G401 (cell line): ENCODE measurements at regions not wholly inside any gene's neighbourhood (a gene's known extent, or its start where the extent isn't known, plus 50 kb on each side); places are given as distances from the start of the nearest gene placed in this dataset.

Source experiments
- DNase-seq: peaks from one replicate; pipeline ENCODE4 v3.0.0-alpha.2; 2015; ENCODE audit warnings: low spot score
- in situ Hi-C: cut with HindIII; loops from 2 replicates; pipeline ENCODE4 v1.10.0; 2016; ENCODE audit warnings: low sequenced_read_pairs, mixed read lengths

DNA sequence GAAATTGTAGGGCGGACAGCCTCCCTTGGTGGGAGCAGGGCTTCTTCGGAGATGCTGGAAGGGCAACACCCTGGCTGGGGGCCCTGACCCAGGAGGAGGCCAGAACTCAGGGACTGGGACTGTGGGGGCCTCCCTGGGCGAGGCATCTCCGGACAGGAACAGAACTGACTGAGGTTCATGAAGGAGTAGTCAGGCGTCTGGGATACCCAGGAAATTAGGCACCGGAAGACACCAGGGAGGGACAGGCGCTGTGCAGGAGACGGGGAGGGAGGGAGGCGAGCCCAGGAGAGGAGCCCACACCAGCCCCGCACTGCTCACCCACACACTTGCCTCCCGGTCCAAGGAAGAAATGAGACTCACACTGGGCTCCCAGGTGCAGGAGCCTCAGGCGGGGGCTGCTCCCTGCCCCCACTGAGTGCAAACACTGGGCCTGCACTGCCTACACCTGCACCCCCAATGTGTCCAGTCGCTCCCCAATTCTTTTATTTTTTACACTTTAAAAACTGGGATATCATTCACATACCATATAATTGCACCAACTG, 262.6 kb upstream of the SFSWAP start:
- in situ Hi-C loops = no loop called here
- DNase-seq = no peak

DNA sequence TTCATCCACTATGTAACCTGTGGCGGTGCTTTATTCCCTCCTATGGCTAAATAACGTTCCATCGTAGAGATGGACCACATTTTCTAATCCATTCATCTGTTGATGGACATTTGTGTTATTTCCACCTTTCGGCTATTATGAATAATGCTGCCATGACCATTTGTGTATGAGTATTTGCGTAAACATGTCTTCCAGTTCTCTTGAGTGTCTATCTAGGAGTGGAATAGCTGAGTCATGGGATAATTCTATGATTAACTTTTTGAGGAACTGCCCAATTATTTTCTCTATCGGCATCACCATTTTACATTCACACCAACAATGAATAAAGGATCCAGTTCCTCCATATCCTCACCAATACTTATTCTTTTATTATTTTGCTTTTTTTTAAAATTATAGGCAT, 261.9 kb upstream of the SFSWAP start:
- in situ Hi-C loops = no loop called here
- no peak for DNase-seq

DNA sequence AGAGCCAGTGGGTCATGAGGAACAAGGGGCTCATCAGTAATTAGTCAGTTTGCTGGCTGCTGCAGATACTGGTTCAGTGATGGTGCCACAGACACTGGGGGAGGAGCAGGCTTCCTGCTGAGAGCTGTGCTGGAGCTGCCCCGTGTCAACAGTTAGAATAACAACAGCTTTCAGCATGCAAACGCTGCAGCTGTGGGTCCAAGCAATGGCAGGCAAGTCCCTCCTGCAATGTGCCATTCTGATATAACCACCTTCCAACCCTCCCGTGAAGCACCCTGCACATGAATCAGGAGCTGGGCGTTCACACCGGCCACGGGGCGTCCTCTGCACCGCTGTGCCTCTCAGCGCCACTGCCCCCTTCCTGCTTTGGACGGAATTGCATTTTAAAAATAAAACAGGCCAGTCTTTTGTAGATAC, 258.4 kb upstream of the SFSWAP start:
- no peak for DNase-seq
- in situ Hi-C loops = no loop called here

DNA sequence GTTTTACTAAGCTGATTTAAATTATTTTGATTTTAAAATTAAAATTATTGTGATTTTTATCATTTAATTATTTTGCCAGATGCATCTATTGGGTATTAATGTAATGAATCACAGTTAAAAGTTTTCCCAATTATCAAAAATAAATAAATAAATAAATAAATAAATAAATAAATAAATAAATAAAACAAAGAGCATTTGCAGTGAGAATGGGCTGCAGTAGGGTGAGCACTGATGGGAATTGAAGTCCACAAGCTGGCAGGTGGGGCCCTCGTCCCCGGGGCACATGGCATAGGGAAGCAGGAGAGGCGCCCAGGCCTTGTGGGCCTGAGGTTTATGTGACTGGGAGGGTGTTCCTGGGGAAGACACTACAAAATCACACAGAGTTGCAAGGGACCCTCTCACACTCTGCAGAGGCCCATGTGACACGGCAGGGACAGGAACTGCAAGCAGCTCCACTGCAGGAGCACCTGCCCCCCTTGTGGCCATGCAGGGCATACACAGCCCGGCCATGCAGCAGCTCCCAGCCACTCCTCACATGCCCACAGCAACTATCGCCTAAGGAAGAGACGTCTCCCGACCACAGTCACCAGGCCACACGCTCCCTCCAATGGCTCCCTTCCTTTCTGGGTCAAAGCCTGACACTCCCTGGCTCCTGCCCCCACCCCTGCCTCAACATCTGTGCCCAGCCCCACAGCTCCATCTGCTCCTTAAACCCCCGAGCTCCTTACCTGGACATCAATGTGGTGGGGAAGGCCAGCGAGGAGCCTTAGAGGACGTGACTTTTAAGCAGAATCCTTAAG, 256.3 kb upstream of the SFSWAP start:
- DNase-seq = peak; percentile 13
- in situ Hi-C loops = no loop called here

DNA sequence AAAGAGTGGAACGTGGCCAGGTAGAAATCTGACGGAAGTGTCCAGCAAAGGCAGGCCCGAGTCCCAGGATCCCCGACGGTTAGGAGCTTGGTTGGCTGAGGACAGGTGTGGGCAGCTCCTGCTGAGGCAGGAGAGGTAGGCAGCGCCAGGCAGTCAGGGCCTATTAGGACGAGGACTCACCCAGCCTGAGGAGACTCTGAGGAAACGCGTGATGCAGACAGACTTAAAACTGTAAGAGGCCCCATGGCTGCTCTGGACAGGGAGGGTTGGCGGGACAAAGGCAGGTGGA, 255.7 kb upstream of the SFSWAP start:
- in situ Hi-C loops = no loop called here
- no peak for DNase-seq

DNA sequence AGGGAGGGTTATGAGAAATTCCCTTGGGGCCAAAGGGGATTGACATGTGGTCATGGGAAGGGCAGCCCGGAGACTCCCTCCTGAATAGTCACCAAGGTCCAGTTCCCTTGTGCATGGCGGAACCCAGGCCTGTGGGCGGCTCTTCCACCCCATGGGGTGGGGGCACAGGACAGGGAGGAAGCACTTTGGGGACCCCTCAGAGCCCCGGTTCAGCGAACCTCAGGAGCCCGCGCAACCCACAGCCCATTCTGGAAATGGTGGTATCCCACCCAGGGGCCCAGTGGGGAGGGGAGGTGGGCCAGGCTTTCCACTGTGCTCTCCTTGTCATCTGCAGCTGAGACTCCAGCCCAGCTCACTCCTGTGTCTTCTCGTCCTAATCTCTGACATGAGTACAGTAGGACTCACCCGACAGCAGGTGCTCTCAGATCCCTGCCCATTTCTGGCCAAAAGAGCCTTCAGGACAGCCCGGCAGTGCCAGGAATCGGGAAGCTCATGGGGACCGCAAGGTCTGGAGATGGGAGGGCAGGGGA, 255.2 kb upstream of the SFSWAP start:
- DNase-seq = no peak
- in situ Hi-C loops = no loop called here

DNA sequence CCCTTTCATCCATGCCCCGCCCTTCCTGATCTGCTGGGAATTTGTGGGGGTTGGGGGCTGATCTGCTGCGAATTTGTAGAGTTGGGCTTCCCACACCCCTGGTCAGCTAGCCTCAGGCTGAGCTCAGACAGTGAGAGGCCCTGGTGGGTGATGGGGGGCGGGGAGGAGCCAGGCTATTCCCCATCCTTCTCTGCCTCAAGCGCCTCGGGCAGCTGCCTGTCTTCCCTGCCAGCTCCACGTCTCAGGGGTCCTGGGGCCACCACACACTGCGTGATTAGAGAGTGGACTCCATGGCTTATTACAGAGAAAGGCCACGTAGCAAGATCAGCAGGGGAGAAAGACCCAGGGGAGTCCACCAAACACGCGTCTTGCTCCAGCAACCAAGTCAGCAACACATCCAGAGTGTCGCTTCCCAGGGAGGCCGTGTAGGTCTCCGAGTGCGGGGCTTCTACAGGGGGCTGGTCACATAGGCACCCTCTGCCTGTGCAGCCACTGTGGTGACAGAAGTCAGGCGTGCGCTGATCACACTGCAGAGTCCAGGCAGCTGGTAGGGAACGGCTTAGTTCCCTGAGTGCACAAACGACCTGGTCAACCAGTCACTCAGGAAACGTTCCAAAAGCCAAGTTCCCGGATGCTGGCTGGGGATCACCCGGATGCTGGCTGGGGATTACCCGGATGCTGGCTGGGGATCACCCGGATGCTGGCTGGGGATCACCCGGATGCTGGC, 254.4 kb upstream of the SFSWAP start:
- no peak for DNase-seq
- in situ Hi-C loops = no loop called here

DNA sequence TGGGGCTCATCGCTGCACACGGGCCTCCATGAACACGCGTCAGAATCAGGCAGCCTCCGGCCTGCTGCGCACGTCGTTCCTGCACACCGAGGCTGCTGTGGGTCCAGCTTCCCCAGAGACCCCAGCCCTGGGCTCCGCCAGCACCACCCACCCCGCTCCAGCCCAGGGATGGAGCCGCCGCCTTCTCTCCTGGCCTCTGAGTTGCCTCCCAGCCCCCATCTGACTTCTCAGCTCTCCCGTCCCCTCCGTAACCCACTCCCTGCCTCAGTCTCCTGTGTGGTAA, 253.9 kb upstream of the SFSWAP start:
- in situ Hi-C loops = no loop called here
- DNase-seq = no peak

DNA sequence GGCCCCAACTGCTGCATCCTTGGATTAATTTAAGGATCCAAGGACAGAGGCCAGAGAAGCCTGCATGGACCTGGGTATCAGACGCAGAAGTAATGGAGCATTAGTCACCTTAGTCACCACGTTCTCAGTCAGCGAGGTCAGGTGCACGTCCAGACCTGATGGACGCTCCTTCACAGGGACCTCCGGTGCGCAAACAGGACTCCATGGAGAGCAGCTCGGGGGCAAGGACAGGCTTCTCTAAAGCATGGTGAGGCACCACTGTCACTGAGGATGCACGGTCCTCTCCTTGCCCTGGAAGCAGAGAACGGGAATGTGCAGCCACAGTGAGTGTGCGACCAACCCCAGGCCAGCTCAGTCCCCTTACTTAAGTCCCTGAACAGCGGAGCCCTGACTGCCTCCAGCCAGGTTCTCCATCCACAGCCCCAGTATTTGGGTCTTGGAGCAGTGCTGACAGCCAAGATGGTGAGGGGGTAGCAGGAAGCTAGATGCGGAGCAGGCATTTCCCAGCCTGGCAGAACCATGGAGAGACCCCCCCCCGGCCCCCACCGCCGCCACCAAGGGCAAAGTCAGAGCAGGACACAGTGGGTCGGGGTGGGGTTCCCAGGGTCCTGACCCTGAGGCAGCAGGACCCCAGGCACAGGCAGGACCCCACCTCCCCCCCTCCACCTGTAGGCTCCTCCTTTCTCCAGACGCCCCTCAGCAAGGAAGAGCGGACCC, 253.4 kb upstream of the SFSWAP start:
- no peak for DNase-seq
- in situ Hi-C loops = no loop called here

DNA sequence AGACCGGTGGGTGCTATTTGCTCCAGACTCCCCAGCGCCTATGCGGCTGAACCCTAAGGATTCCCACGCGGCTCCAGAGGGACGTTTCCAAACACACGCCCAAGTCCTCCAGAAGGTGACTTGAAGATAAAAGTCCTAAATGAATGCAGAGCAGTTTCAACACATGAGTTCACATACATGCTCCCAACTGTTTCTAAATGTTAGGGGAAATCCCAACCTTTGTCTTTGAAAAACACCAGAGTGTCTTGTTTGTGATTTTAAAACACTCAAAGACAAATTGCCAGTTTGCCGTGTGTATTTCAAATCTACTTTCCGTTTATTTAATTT, 252.9 kb upstream of the SFSWAP start:
- in situ Hi-C loops = no loop called here
- no peak for DNase-seq

DNA sequence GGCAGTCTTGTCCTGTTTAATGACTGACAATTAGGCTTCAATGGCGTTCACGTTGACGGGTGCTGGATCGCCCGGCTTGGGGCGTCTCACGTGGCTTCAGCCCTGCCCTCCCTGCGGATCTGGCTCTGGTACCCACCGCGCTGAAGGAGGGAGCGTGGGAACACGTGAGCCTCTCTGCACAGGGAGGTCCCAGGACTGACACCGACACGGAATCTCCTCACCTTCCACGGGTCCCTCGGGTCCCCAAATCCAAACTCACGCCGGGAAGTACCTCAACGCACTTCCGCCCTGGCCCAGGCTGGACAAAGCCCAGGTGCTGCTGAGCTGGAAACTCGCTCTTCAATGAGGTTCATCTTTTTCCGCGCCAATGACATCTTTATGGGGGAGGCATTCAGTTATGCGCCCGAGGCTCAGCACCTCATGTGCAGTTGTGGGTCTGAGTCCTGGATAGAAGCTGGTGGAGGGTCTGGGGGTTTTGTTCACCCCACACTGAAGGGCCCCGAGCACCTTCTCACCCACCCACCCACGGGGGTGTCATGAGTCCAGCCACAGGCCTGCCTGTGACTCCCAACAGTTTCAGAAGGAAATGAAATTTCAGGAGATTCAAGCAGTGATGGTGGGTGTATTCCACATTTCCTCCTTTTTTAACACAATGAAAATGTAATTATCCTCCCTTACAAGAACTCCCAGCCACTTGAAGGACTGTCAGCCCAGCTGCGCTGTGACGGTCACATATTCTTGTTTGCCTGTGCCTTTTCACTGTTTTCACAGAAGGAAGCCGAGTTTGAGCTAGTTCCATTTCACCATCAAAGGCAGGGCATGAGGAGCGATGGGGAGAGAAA, 251.7 kb upstream of the SFSWAP start:
- in situ Hi-C loops = no loop called here

DNA sequence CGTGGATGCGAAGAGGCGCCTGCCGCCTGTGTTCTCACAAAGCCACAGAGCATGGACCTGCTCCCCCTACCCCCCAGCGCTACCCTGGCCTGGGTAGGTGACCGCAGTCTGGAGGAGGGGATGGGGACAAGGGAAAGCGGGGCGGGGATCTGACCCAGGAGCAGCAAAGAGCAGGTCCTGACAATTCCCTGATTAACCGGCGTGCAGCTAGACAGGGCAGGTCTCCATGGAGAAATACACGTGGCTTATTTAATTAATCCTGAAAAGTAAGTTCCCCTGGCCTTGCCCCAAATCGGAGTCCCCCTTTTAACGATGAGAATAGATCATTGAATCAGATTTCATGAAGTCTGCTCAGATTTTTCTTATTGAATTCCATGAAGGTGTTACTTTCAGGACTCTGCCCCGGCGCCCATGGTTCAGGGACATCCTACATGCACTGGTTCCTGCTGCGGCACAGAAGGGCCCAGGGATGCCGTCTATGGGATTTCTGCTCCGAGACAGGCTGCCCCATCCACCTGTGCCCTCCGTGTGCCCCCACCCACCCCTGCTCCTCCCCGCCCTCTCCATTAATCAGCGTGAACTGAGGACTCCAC, 251.0 kb upstream of the SFSWAP start:
- no peak for DNase-seq
- in situ Hi-C loops = no loop called here

More for the DNA sequence above, 251.7 kb upstream of the SFSWAP start:
- DNase-seq = no peak

DNA sequence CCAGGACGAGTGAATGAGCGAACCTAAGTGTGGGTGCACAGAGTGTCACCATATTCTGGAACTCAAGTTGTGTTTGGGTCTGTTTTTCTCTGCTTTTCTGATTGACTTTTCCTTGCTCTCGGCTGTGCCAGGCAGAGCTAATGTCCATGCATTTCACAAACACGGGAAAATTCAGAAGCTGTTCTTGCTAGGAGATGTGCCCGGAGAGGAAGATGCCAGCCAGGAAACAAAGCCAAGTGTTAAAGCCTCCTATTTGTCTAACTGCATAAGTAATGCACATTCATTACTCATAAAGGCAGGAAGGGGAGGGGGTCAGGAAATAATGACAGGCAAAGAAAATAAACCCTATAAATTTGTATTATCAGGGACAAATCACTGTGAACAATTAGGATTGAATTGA, 250.4 kb upstream of the SFSWAP start:
- DNase-seq = peak; percentile 4
- in situ Hi-C loops = no loop called here

DNA sequence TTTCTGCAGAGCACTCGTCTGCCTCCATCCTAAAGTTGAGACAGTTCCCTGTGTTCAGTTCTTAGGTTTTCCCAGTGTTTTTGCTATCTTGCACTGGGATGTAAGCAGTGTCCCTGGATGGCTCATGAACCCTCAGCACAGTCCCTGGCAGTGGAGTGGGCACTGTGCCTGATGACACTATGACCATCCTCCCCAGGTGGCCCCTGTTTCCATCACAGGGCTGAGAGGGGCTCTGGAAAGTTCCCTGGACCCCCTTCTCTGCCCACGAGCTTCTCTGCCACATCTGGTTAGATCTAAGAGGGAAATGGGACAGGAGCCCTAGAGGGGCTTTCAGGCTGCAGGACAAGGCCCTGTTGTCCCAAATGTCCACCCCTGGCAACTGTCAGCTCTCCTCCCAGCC, 249.8 kb upstream of the SFSWAP start:
- in situ Hi-C loops = no loop called here

DNA sequence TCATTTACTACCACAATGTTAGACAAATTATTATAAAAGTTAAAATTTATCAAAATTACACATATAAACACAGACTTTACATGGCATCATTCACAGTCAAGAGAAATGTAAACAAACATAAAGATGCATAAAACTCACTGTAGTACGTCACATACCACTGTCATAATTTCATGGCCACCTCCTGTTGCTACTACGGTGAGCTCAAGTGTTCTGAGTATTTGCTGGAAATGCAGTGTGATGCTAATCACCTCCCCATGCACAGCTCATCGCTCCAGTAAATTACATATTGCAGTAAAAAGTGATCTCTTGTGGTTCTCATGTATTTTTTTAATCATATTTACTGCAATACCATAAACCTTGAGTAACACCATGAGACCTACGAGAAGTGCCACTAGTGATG, 247.7 kb upstream of the SFSWAP start:
- in situ Hi-C loops = no loop called here
- DNase-seq = no peak

More for the DNA sequence above, 249.8 kb upstream of the SFSWAP start:
- no peak for DNase-seq

DNA sequence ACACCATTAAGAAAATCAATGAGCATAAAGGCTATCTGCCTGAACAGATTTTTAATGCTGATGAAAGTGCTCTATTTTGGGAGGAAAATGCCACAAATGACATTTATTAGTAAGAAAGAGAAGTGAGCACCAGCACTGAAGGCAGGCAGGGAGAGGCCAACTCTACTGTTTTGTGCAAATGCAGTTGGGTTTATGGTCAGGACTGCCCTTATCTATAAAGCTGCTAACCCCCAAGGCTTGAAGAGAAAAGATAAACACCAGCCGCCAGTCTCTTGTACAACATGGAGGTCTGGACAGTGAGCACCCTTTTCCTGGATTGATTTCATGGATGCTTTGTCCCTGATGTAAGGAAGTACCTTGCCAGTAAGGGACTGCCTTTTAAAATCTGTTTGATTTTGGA, 246.8 kb upstream of the SFSWAP start:
- DNase-seq = no peak
- in situ Hi-C loops = no loop called here

DNA sequence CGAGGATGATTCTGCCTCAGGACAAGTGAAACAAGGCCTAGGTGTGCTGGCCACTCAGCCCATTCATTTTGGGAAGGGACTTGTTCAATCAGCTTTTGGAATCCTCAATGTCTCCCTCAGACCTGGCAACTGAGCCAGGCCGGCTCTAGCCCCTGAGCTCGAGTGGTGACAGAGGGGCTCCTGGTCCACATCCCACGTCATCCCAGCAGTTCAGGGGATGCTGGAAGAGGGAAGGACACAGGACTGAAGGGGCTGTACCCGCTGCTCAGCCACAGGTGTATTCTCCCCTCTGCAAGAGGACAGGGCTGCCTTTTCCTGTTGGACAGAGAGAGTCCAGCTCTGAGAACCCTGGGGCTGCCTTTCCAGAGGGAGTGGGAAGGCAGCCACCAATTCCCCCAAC, 244.6 kb upstream of the SFSWAP start:
- DNase-seq = no peak
- in situ Hi-C loops = no loop called here

DNA sequence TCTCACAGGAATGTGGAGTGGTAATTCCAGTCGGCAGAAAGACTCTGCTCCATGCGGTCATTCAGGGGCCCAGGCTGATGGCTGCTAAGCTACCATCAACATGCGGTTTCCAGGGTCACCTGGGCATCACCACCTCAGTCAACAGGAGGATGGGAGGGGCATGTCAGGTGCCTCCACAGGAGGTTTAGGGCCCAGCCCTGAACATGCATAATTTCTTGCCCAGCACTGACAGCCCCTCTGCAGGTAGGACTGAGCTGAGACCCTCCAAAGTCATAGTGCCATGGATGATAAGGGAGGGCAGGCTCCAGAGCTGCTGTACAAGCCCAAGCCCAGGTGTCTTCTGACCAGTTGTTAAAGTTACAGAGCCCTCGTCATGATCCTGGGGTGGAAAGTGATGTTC, 244.0 kb upstream of the SFSWAP start:
- in situ Hi-C loops = no loop called here
- no peak for DNase-seq

DNA sequence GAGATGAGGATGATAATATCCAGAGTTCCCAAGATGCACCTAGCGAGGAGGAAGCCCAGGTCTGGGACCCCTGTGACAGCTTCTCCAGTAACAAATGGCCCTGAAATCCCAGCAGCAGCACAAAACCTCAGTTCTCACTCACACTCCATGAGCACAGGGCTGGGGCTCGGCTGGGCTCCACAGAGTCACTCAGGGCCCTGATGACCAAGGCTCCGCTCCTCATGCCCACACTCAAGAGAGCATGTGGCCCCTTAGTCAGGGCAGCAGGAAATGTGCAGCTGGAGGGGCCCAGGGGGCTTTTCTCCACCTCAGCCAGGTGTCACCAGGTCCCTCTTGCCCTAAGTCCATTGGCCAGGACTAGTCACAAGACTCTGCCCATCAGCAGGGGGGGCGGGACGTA, 242.7 kb upstream of the SFSWAP start:
- in situ Hi-C loops = no loop called here
- DNase-seq = no peak
